NCI-H1092 (cell line): ENCODE measurements at regions not wholly inside any gene's neighbourhood (a gene's known extent, or its start where the extent isn't known, plus 50 kb on each side); places are given as distances from the start of the nearest gene placed in this dataset.
"Not testable (repeated sequence)": the region's sequence is repeated elsewhere in the genome, so short reads cannot be mapped to it uniquely, and the experiment has no call there.

Experiments
- DNase-seq: peaks from one replicate; lab custom pipeline; 2025; lab: John Stamatoyannopoulos, UW

GRCh38 chrX:110964786-110965185, 131.2 kb upstream of the PAK3 start:
- peak; percentile 86 for DNase-seq

GRCh38 chrX:110962451-110962850, 133.5 kb upstream of the PAK3 start:
- no peak for DNase-seq

- no peak for DNase-seq
Measured at GRCh38 chrX:110955706-110956105, 140.3 kb upstream of the PAK3 start.

GRCh38 chrX:110954428-110955100, 141.4 kb upstream of the PAK3 start:
- no peak for DNase-seq

GRCh38 chrX:110951472-110952269, 144.3 kb upstream of the PAK3 start:
- DNase-seq, result no peak

GRCh38 chrX:110944751-110945675, 149.4 kb upstream of the CHRDL1 start:
- DNase-seq, result no peak

GRCh38 chrX:110944311-110944750, 148.7 kb upstream of the CHRDL1 start:
- DNase-seq, result peak; percentile 54

- DNase-seq, result no peak
Measured at GRCh38 chrX:110941906-110942305, 146.3 kb upstream of the CHRDL1 start.

GRCh38 chrX:110938977-110939732, 143.5 kb upstream of the CHRDL1 start:
- no peak for DNase-seq

GRCh38 chrX:110924871-110925270, 129.3 kb upstream of the CHRDL1 start:
- DNase-seq, result no peak

GRCh38 chrX:110920991-110921390, 125.4 kb upstream of the CHRDL1 start:
- DNase-seq, result peak; percentile 57

GRCh38 chrX:110915570-110915969, 120.0 kb upstream of the CHRDL1 start:
- DNase-seq, result no peak

- DNase-seq, result no peak
Measured at GRCh38 chrX:110915111-110915510, 119.5 kb upstream of the CHRDL1 start.

- DNase-seq, result no peak
Measured at GRCh38 chrX:110914281-110914680, 118.7 kb upstream of the CHRDL1 start.

- DNase-seq, result not testable (repeated sequence)
Measured at GRCh38 chrX:110904747-110905146, 109.1 kb upstream of the CHRDL1 start.

GRCh38 chrX:110881971-110882370, 86.4 kb upstream of the CHRDL1 start:
- DNase-seq, result no peak

GRCh38 chrX:110877326-110877725, 81.7 kb upstream of the CHRDL1 start:
- no peak for DNase-seq

- no peak for DNase-seq
Measured at GRCh38 chrX:110871839-110872238, 76.2 kb upstream of the CHRDL1 start.

GRCh38 chrX:110866421-110866820, 70.8 kb upstream of the CHRDL1 start:
- DNase-seq, result no peak

- no peak for DNase-seq
Measured at GRCh38 chrX:110863883-110864282, 68.3 kb upstream of the CHRDL1 start.

- DNase-seq, result no peak
Measured at GRCh38 chrX:110858565-110858964, 62.9 kb upstream of the CHRDL1 start.

- DNase-seq, result peak; percentile 60
Measured at GRCh38 chrX:110853610-110854009, 58.0 kb upstream of the CHRDL1 start.
